OCI-LY3 (cell line): ENCODE measurements at regions not wholly inside any gene's neighbourhood (a gene's known extent, or its start where the extent isn't known, plus 50 kb on each side); places are given as distances from the start of the nearest gene placed in this dataset.

Source experiments
- CTCF ChIP-seq: fragments of 200-600, 300-600 bp; sonication (generic); IDR thresholded peaks from 2 replicates; pipeline ENCODE4 v1.5.1; 2014; ENCODE audit warnings: antibody characterized with exemption, low read length, low read depth
- EZH2phosphoT487 ChIP-seq: fragments of 200-600 bp; shearing (Covaris generic); IDR thresholded peaks from 2 replicates; pipeline ENCODE4 v1.6.1; 2018; ENCODE audit warnings: antibody characterized with exemption, mixed run types, low read depth

DNA sequence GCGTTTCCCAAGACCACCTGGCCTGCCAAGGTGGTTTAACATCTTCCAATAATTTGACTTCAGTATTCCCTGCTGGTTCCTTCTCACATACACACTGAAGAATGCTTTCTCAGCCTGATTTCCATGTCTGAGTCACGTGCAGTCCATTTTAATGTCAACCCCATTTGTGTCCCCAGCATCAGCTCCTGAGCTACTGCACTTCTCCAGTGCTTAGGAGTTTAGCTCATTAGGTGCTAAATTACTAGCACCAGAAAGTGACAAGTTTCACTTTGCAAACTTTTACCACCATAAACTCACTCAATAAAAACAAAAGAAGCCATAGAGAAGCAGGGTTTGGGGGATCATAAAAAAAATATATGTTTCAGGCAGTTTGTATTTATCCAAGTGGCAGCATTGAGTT is 279.3 kb upstream of the SORCS1 start:
- TF ChIP-seq CTCF: no peak
- TF ChIP-seq EZH2phosphoT487: no peak
